ENCODE measurements at regions not wholly inside any gene's neighbourhood (a gene's known extent, or its start where the extent isn't known, plus 50 kb on each side); places are given as distances from the start of the nearest gene placed in this dataset.

GRCh38 chr15:31266712-31267111 lies 59.9 kb upstream of the KLF13 start:
- intact Hi-C loops (cut with micrococcal nuclease): no loop called here
- Histone ChIP-seq H2AFZ (ENCODE audit: low read depth, low read length) (no peak overlapping the region), H3K9ac (replicated peaks; ENCODE audit: extremely low read depth, insufficient read depth, low read length) (no peak overlapping the region), H3K27ac (ENCODE audit: insufficient read depth, low read depth, low read length) (no peak overlapping the region), H3K4me2 (ENCODE audit: insufficient read depth, low read length) (no peak overlapping the region), H3K4me1 (ENCODE audit: control insufficient read depth, extremely low read depth, insufficient read depth, low read length) (no peaks in the 10 kb centered on the region), H3K9me3 (replicated peaks; ENCODE audit: control insufficient read depth, insufficient read depth, low read length) (no peaks in the 10 kb centered on the region), H3K27me3 (ENCODE audit: control insufficient read depth in 2 of 2, insufficient read depth in 2 of 2, low read length in 2 of 2) (no peaks in the 10 kb centered on the region), H3K79me2 (ENCODE audit: control insufficient read depth, insufficient read depth, low read length) (no peaks in the 10 kb centered on the region), H3K4me3 (replicated peaks in 1 of 3; ENCODE audit: insufficient read depth in 1 of 3, low read depth in 1 of 3, low read length in 3 of 3) (no peak overlapping the region), H3K9me1 (replicated peaks; ENCODE audit: control insufficient read depth, extremely low read depth, insufficient read depth, low read length) (no peaks in the 10 kb centered on the region), H4K20me1 (replicated peaks; ENCODE audit: control insufficient read depth, extremely low read depth, insufficient read depth, low read length) (no peaks in the 10 kb centered on the region), H3K36me3 (ENCODE audit: control insufficient read depth in 2 of 2, extremely low read depth in 1 of 2, insufficient read depth in 2 of 2, low read length in 2 of 2) (no peaks in the 10 kb centered on the region)
- CTCF ChIA-PET: no interaction called here
- POLR2A ChIA-PET: no interaction called here
- BruUV-seq (replicated peaks): no TSS peak
- DNase-seq (ENCODE audit: low read depth, low spot score) (no peak), FAIRE-seq (no peak)
- dilution Hi-C loops (cut with MboI; ENCODE audit: extremely low pct_ligation_motif_present, low sequenced_read_pairs): no loop called here
- TF ChIP-seq MYC (IDR thresholded peaks at IDR 0.05; ENCODE audit: low read depth, low read length): no peak

GRCh38 chr15:31267161-31268107 lies 59.2 kb upstream of the KLF13 start:
- no TSS peak for BruUV-seq (replicated peaks)
- TF ChIP-seq MYC (IDR thresholded peaks at IDR 0.05; ENCODE audit: low read depth, low read length) (no peak), CTCF (IDR thresholded peaks at IDR 0.05; ENCODE audit: extremely low read depth in 1 of 2, insufficient read depth in 1 of 2, low read depth in 1 of 2, low read length in 2 of 2) (no peak), GATA2 (IDR thresholded peaks at IDR 0.05; ENCODE audit: insufficient read depth, insufficient read length, low read depth, low read length) (no peak), EZH2 (IDR thresholded peaks at IDR 0.05; ENCODE audit: borderline replicate concordance, low read depth, low read length, severe bottlenecking) (no peak), POLR2AphosphoS5 (IDR thresholded peaks at IDR 0.05; ENCODE audit: insufficient read depth, low read depth, low read length) (no peak), MAX (IDR thresholded peaks at IDR 0.05; ENCODE audit: insufficient read depth, insufficient read length) (no peak), FOS (IDR thresholded peaks at IDR 0.05; ENCODE audit: borderline replicate concordance, insufficient read depth, low read length) (no peak), JUN (IDR thresholded peaks at IDR 0.05; ENCODE audit: borderline replicate concordance, insufficient read depth, insufficient read length, low read depth) (no peak), POLR2A (IDR thresholded peaks at IDR 0.05; ENCODE audit: low read depth, low read length) (no peak)
- DNase-seq (ENCODE audit: low read depth, low spot score) (no peak), FAIRE-seq (no peak)
- Histone ChIP-seq H3K9me1 (replicated peaks; ENCODE audit: control insufficient read depth, extremely low read depth, insufficient read depth, low read length) (no peaks in the 10 kb centered on the region), H3K4me3 (replicated peaks in 1 of 3; ENCODE audit: insufficient read depth in 1 of 3, low read depth in 1 of 3, low read length in 3 of 3) (no peak overlapping the region), H3K79me2 (ENCODE audit: control insufficient read depth, insufficient read depth, low read length) (no peaks in the 10 kb centered on the region), H3K4me2 (ENCODE audit: insufficient read depth, low read length) (no peak overlapping the region), H3K36me3 (ENCODE audit: control insufficient read depth in 2 of 2, extremely low read depth in 1 of 2, insufficient read depth in 2 of 2, low read length in 2 of 2) (no peaks in the 10 kb centered on the region), H3K4me1 (ENCODE audit: control insufficient read depth, extremely low read depth, insufficient read depth, low read length) (no peaks in the 10 kb centered on the region), H3K9me3 (replicated peaks; ENCODE audit: control insufficient read depth, insufficient read depth, low read length) (no peaks in the 10 kb centered on the region), H3K27me3 (ENCODE audit: control insufficient read depth in 2 of 2, insufficient read depth in 2 of 2, low read length in 2 of 2) (no peaks in the 10 kb centered on the region), H3K9ac (replicated peaks; ENCODE audit: extremely low read depth, insufficient read depth, low read length) (no peak overlapping the region), H4K20me1 (replicated peaks; ENCODE audit: control insufficient read depth, extremely low read depth, insufficient read depth, low read length) (no peaks in the 10 kb centered on the region), H2AFZ (ENCODE audit: low read depth, low read length) (no peak overlapping the region), H3K27ac (ENCODE audit: insufficient read depth, low read depth, low read length) (no peak overlapping the region)
- intact Hi-C loops (cut with micrococcal nuclease): no loop called here
- dilution Hi-C loops (cut with MboI; ENCODE audit: extremely low pct_ligation_motif_present, low sequenced_read_pairs): no loop called here
- ChIA-PET CTCF (interaction anchor here (1.4 kb wide), 1 partner anchor 221 kb away, joined by 3 read pairs; no protein-coding TSS in a partner anchor), POLR2A (no interaction called here)
